Raji (cell line): ENCODE measurements at regions not wholly inside any gene's neighbourhood (a gene's known extent, or its start where the extent isn't known, plus 50 kb on each side); places are given as distances from the start of the nearest gene placed in this dataset.

Source experiments
- POLR2A ChIP-seq: IDR thresholded peaks from 2 replicates; pipeline ENCODE4 v1.6.1; 2011; ENCODE audit warnings: low read depth, low read length, control low read depth; ENCODE audit not compliant: insufficient read depth

- TF ChIP-seq POLR2A = no peak
Measured at GRCh38 chr2:6644261-6644660, 221.4 kb downstream of the CMPK2 start.

GRCh38 chr2:6645004-6645403 lies 220.7 kb downstream of the CMPK2 start:
- no peak for TF ChIP-seq POLR2A

GRCh38 chr2:6645672-6646071 lies 220.0 kb downstream of the CMPK2 start:
- TF ChIP-seq POLR2A = no peak

GRCh38 chr2:6647046-6647445 lies 218.7 kb downstream of the CMPK2 start:
- no peak for TF ChIP-seq POLR2A

- no peak for TF ChIP-seq POLR2A
Measured at GRCh38 chr2:6648596-6649247, 217.0 kb downstream of the CMPK2 start.

GRCh38 chr2:6650311-6650710 lies 215.4 kb downstream of the CMPK2 start:
- TF ChIP-seq POLR2A = no peak

GRCh38 chr2:6652251-6652650 lies 213.5 kb downstream of the CMPK2 start:
- TF ChIP-seq POLR2A = no peak

- TF ChIP-seq POLR2A = no peak
Measured at GRCh38 chr2:6653281-6653750, 212.4 kb downstream of the CMPK2 start.

- no peak for TF ChIP-seq POLR2A
Measured at GRCh38 chr2:6654279-6654678, 211.4 kb downstream of the CMPK2 start.

GRCh38 chr2:6656633-6657032 lies 209.1 kb downstream of the CMPK2 start:
- no peak for TF ChIP-seq POLR2A

GRCh38 chr2:6657136-6657535 lies 208.6 kb downstream of the CMPK2 start:
- no peak for TF ChIP-seq POLR2A

- TF ChIP-seq POLR2A = no peak
Measured at GRCh38 chr2:6657855-6658254, 207.9 kb downstream of the CMPK2 start.

- no peak for TF ChIP-seq POLR2A
Measured at GRCh38 chr2:6664332-6665061, 201.2 kb downstream of the CMPK2 start.

GRCh38 chr2:6665093-6666045 lies 200.3 kb downstream of the CMPK2 start:
- TF ChIP-seq POLR2A = no peak

GRCh38 chr2:6667326-6667725 lies 198.4 kb downstream of the CMPK2 start:
- TF ChIP-seq POLR2A = no peak
